HepG2 (cell line): ENCODE measurements at regions not wholly inside any gene's neighbourhood (a gene's known extent, or its start where the extent isn't known, plus 50 kb on each side); places are given as distances from the start of the nearest gene placed in this dataset.

ENCODE experiments used
- EHMT2 ChIP-seq: fragments of 200-600 bp; sonication (generic); IDR thresholded peaks from 2 replicates; pipeline ENCODE4 v1.7.0; 2017; ENCODE audit warnings: antibody characterized with exemption, low read depth, low read length, borderline replicate concordance
- NBN ChIP-seq: fragments of 450-650 bp; conservative IDR thresholded peaks from 2 replicates; pipeline ENCODE4 v1.6.1; 2017
- PAWR ChIP-seq: sonication (generic); formaldehyde crosslinking; IDR thresholded peaks from 2 replicates; pipeline ENCODE4 v1.4.0; 2020; ENCODE audit warnings: missing genetic modification reagents, mild to moderate bottlenecking, borderline replicate concordance
- PRMT3 ChIP-seq: sonication (generic); formaldehyde crosslinking; IDR thresholded peaks from 2 replicates; pipeline ENCODE4 v1.8.1; 2022; ENCODE audit warnings: low read depth, mild to moderate bottlenecking, moderate library complexity, missing genetic modification reagents, borderline replicate concordance
- SP5 ChIP-seq: IDR thresholded peaks from 2 replicates; pipeline ENCODE4 v1.6.1; 2016; ENCODE audit warnings: low read depth, borderline replicate concordance
- XRCC5 ChIP-seq: fragments of 200-400 bp; formaldehyde crosslinking; optimal IDR thresholded peaks from 2 replicates; pipeline ENCODE3; 2017; ENCODE audit warnings: mild to moderate bottlenecking, low read length
- ZFX ChIP-seq: sonication (generic); formaldehyde crosslinking; IDR thresholded peaks from 2 replicates; pipeline ENCODE4 v1.4.0; 2020; ENCODE audit warnings: mild to moderate bottlenecking, low read depth, missing genetic modification reagents, moderate library complexity
- ZNF337 ChIP-seq: sonication (generic); formaldehyde crosslinking; IDR thresholded peaks from 2 replicates; pipeline ENCODE4 v1.5.1; 2020; ENCODE audit warnings: missing genetic modification reagents, low read depth, mild to moderate bottlenecking, borderline replicate concordance
- ZNF33A ChIP-seq: sonication (generic); formaldehyde crosslinking; IDR thresholded peaks from 2 replicates; pipeline ENCODE4 v1.5.1; 2020; ENCODE audit warnings: missing genetic modification reagents, mild to moderate bottlenecking, moderate library complexity, borderline replicate concordance
- ZZZ3 ChIP-seq: sonication (generic); formaldehyde crosslinking; IDR thresholded peaks from 2 replicates; pipeline ENCODE4 v1.4.0; 2020; ENCODE audit warnings: missing genetic modification reagents, mild to moderate bottlenecking, borderline replicate concordance
- TF ChIP-seq, protein P1 (sequence below): sonication (generic); formaldehyde crosslinking; IDR thresholded peaks from 2 replicates; pipeline ENCODE4 v1.5.0; 2020; ENCODE audit warnings: mild to moderate bottlenecking, missing genetic modification reagents, borderline replicate concordance
- TF ChIP-seq, protein P2 (sequence below): sonication (generic); formaldehyde crosslinking; IDR thresholded peaks from 2 replicates; pipeline ENCODE4 v1.4.0; 2020; ENCODE audit warnings: mild to moderate bottlenecking, missing genetic modification reagents
- TF ChIP-seq, protein P3 (sequence below): sonication (generic); formaldehyde crosslinking; IDR thresholded peaks from 2 replicates; pipeline ENCODE4 v1.4.0; 2020; ENCODE audit warnings: missing genetic modification reagents, mild to moderate bottlenecking, borderline replicate concordance
- TF ChIP-seq, protein P4 (sequence below): sonication (generic); formaldehyde crosslinking; IDR thresholded peaks from 2 replicates; pipeline ENCODE4 v1.9.0; 2021; ENCODE audit warnings: missing genetic modification reagents, mild to moderate bottlenecking, borderline replicate concordance
- TF ChIP-seq, protein P5 (sequence below): IDR thresholded peaks from 2 replicates; pipeline ENCODE4 v1.6.1; 2016

DNA sequence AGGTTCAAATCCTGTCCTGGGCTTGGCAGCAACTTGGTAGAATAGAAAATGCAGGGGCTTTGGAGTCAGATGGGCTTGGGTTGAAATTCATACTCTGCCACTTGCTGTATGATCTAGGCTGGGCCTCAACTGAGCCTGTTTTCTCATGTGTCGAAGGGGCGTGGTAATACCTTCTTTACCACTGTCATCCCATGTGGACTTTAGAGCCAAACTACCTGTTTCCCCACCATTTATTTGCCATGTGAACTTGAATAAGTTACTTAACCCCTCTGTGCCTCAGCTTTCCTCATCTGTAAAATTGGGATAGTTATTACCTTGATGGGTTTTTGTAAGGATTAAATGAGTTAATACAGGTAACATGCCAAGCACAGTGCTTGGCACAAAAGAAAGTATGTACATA is 106.0 kb downstream of the COPRS start (continued):
- TF ChIP-seq, protein P1, sequence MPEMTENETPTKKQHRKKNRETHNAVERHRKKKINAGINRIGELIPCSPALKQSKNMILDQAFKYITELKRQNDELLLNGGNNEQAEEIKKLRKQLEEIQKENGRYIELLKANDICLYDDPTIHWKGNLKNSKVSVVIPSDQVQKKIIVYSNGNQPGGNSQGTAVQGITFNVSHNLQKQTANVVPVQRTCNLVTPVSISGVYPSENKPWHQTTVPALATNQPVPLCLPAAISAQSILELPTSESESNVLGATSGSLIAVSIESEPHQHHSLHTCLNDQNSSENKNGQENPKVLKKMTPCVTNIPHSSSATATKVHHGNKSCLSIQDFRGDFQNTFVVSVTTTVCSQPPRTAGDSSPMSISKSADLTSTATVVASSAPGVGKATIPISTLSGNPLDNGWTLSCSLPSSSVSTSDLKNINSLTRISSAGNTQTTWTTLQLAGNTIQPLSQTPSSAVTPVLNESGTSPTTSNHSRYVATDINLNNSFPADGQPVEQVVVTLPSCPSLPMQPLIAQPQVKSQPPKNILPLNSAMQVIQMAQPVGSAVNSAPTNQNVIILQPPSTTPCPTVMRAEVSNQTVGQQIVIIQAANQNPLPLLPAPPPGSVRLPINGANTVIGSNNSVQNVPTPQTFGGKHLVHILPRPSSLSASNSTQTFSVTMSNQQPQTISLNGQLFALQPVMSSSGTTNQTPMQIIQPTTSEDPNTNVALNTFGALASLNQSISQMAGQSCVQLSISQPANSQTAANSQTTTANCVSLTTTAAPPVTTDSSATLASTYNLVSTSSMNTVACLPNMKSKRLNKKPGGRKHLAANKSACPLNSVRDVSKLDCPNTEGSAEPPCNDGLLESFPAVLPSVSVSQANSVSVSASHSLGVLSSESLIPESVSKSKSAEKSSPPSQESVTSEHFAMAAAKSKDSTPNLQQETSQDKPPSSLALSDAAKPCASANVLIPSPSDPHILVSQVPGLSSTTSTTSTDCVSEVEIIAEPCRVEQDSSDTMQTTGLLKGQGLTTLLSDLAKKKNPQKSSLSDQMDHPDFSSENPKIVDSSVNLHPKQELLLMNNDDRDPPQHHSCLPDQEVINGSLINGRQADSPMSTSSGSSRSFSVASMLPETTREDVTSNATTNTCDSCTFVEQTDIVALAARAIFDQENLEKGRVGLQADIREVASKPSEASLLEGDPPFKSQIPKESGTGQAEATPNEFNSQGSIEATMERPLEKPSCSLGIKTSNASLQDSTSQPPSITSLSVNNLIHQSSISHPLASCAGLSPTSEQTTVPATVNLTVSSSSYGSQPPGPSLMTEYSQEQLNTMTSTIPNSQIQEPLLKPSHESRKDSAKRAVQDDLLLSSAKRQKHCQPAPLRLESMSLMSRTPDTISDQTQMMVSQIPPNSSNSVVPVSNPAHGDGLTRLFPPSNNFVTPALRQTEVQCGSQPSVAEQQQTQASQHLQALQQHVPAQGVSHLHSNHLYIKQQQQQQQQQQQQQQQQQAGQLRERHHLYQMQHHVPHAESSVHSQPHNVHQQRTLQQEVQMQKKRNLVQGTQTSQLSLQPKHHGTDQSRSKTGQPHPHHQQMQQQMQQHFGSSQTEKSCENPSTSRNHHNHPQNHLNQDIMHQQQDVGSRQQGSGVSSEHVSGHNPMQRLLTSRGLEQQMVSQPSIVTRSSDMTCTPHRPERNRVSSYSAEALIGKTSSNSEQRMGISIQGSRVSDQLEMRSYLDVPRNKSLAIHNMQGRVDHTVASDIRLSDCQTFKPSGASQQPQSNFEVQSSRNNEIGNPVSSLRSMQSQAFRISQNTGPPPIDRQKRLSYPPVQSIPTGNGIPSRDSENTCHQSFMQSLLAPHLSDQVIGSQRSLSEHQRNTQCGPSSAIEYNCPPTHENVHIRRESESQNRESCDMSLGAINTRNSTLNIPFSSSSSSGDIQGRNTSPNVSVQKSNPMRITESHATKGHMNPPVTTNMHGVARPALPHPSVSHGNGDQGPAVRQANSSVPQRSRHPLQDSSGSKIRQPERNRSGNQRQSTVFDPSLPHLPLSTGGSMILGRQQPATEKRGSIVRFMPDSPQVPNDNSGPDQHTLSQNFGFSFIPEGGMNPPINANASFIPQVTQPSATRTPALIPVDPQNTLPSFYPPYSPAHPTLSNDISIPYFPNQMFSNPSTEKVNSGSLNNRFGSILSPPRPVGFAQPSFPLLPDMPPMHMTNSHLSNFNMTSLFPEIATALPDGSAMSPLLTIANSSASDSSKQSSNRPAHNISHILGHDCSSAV (CRISPR knock-in tag) = no peak
- TF ChIP-seq PAWR = no peak
- TF ChIP-seq ZNF337 (CRISPR knock-in tag) = no peak
- TF ChIP-seq NBN = no peak
- TF ChIP-seq SP5 (CRISPR knock-in tag) = peak; percentile 88
- no peak for TF ChIP-seq XRCC5
- no peak for TF ChIP-seq EHMT2
- no peak for TF ChIP-seq ZNF33A
- TF ChIP-seq ZFX = no peak; the same call in 1 of the 2 replicates
- TF ChIP-seq, protein P2, sequence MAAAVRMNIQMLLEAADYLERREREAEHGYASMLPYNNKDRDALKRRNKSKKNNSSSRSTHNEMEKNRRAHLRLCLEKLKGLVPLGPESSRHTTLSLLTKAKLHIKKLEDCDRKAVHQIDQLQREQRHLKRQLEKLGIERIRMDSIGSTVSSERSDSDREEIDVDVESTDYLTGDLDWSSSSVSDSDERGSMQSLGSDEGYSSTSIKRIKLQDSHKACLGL = no peak
- TF ChIP-seq, protein P3, sequence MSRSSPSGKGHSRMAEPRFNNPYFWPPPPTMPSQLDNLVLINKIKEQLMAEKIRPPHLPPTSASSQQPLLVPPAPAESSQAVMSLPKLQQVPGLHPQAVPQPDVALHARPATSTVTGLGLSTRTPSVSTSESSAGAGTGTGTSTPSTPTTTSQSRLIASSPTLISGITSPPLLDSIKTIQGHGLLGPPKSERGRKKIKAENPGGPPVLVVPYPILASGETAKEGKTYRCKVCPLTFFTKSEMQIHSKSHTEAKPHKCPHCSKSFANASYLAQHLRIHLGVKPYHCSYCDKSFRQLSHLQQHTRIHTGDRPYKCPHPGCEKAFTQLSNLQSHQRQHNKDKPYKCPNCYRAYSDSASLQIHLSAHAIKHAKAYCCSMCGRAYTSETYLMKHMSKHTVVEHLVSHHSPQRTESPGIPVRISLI = no peak
- no peak for TF ChIP-seq PRMT3
- TF ChIP-seq, protein P4, sequence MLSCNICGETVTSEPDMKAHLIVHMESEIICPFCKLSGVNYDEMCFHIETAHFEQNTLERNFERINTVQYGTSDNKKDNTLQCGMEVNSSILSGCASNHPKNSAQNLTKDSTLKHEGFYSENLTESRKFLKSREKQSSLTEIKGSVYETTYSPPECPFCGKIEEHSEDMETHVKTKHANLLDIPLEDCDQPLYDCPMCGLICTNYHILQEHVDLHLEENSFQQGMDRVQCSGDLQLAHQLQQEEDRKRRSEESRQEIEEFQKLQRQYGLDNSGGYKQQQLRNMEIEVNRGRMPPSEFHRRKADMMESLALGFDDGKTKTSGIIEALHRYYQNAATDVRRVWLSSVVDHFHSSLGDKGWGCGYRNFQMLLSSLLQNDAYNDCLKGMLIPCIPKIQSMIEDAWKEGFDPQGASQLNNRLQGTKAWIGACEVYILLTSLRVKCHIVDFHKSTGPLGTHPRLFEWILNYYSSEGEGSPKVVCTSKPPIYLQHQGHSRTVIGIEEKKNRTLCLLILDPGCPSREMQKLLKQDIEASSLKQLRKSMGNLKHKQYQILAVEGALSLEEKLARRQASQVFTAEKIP (CRISPR knock-in tag) = no peak
- TF ChIP-seq, protein P5, sequence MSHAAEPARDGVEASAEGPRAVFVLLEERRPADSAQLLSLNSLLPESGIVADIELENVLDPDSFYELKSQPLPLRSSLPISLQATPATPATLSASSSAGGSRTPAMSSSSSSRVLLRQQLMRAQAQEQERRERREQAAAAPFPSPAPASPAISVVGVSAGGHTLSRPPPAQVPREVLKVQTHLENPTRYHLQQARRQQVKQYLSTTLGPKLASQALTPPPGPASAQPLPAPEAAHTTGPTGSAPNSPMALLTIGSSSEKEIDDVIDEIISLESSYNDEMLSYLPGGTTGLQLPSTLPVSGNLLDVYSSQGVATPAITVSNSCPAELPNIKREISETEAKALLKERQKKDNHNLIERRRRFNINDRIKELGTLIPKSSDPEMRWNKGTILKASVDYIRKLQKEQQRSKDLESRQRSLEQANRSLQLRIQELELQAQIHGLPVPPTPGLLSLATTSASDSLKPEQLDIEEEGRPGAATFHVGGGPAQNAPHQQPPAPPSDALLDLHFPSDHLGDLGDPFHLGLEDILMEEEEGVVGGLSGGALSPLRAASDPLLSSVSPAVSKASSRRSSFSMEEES (CRISPR knock-in tag) = no peak
- TF ChIP-seq ZZZ3 (CRISPR knock-in tag) = no peak
